GM13976 (cell line): ENCODE measurements at regions not wholly inside any gene's neighbourhood (a gene's known extent, or its start where the extent isn't known, plus 50 kb on each side); places are given as distances from the start of the nearest gene placed in this dataset.
"Not testable (repeated sequence)": the region's sequence is repeated elsewhere in the genome, so short reads cannot be mapped to it uniquely, and the experiment has no call there.

ENCODE experiments used
- DNase-seq: peaks from one replicate; pipeline ENCODE4 v3.0.0; 2012; ENCODE audit warnings: low spot score
- CTCF ChIP-seq: IDR thresholded peaks from 2 replicates; pipeline ENCODE4 v1.5.1; 2012; ENCODE audit warnings: borderline replicate concordance, mild to moderate bottlenecking; ENCODE audit not compliant: insufficient read depth; ENCODE audit errors: extremely low read depth, missing control alignments, control extremely low read depth
- in situ Hi-C: fragments of 300-500 bp; cut with MboI; formaldehyde crosslinking; loops from one replicate; pipeline ENCODE4 v1.12.0; 2022; ENCODE audit warnings: low sequenced_read_pairs, mixed read lengths, inconsistent platforms; ENCODE audit not compliant: unreplicated experiment

GRCh38 chr6:156587071-156587470, 190.1 kb upstream of the ARID1B start:
- no peak for DNase-seq
- TF ChIP-seq CTCF = no peak
- in situ Hi-C loops = no loop called here

DNA sequence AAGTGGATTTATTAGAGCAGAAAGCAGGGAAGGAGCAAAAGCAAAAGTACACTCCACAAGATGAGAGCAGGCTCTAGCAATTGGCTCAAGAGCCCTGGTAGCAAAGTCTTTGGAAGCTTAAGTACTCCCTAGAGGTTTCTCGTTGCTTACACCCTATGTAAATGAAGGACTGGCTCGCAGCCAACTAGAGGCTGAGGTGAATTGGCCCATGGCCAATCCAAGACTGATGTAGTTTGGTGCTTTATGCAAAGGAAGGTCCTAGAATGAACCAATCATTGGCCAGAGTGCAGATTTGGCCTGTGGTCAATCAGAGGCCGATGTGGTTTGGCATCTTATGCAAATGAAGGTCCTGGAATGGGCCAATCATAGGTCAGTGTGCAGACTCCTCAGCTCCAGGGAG, 191.3 kb upstream of the ARID1B start:
- TF ChIP-seq CTCF = no peak
- DNase-seq = no peak
- in situ Hi-C loops = no loop called here

GRCh38 chr6:156584121-156584520, 193.1 kb upstream of the ARID1B start:
- DNase-seq, in situ Hi-C loops: not testable (repeated sequence)

GRCh38 chr6:156583083-156583482, 194.1 kb upstream of the ARID1B start:
- in situ Hi-C loops = no loop called here
- no peak for TF ChIP-seq CTCF

GRCh38 chr6:156582509-156582992, 194.6 kb upstream of the ARID1B start:
- in situ Hi-C loops = no loop called here
- no peak for TF ChIP-seq CTCF
- no peak for DNase-seq

More at GRCh38 chr6:156583083-156583482, 194.1 kb upstream of the ARID1B start:
- DNase-seq = no peak

- no peak for TF ChIP-seq CTCF
- no peak for DNase-seq
- in situ Hi-C loops = no loop called here
Observed at GRCh38 chr6:156579564-156579963, 197.6 kb upstream of the ARID1B start.

DNA sequence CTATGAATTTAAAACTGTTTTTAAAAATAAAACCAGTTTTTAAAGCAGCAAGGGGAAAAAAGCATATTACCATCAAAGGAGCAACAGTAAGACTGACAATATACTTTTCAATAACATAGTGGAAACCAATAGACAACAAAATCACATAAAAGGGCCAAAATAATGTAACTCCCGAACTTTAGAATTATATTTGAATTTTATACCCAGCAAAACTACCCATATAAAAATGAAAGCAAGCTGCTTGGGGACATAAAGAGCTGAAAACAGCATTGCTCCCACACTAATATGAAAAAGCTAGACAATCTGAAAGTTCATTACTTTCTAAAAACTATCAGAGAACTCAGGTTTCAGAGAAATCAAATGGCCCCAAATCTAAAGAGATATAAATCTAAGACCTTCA, 199.4 kb upstream of the ARID1B start:
- DNase-seq = no peak
- in situ Hi-C loops = no loop called here
- no peak for TF ChIP-seq CTCF
